Psoas muscle (tissue), 7 donors: ENCODE measurements at regions not wholly inside any gene's neighbourhood (a gene's known extent, or its start where the extent isn't known, plus 50 kb on each side); places are given as distances from the start of the nearest gene placed in this dataset.

Experiments used
- ATAC-seq, 4 donors: fragments of 200-7000 bp; cut with Tn5 transposase; one replicate each; pipeline ENCODE4 v1.9.1; 2020; ENCODE audit warnings: moderate library complexity in 3 of 4, mild to moderate bottlenecking in 2 of 4
- DNase-seq, 2 donors: peaks; one replicate each; pipeline ENCODE4 v3.0.0-alpha.2; 2020
- H3K27ac ChIP-seq: fragments of 200-600 bp; one replicate; pipeline ENCODE4 v1.8.0; 2022
- H3K27me3 ChIP-seq, 3 donors: fragments of 200-600 bp in 1 of 3; one replicate each; pipeline versions ENCODE4 v1.6.1 to v1.8.0; 2013 to 2022; ENCODE audit warnings: low read length in 2 of 3, mild to moderate bottlenecking in 2 of 3, moderate library complexity in 1 of 3; ENCODE audit not compliant: insufficient read depth in 3 of 3
- H3K36me3 ChIP-seq, 2 donors: fragments of 200-600 bp in 1 of 2; one replicate each; pipeline versions ENCODE4 v1.6.1 to v1.8.0; 2013 to 2022; ENCODE audit warnings: low read depth in 1 of 2, mild to moderate bottlenecking in 1 of 2, moderate library complexity in 1 of 2; ENCODE audit not compliant: insufficient read depth in 1 of 2
- H3K4me1 ChIP-seq: fragments of 200-600 bp; one replicate; pipeline ENCODE4 v1.8.0; 2022
- H3K4me3 ChIP-seq: fragments of 200-600 bp; one replicate; pipeline ENCODE4 v1.8.0; 2022; ENCODE audit warnings: mild to moderate bottlenecking
- H3K9me3 ChIP-seq: fragments of 200-600 bp; one replicate; pipeline ENCODE4 v1.8.0; 2022
- WGBS, 3 donors: extraction: QIAGEN DNeasy Blood & Tissue Kit; methylation state at CpG; one replicate each; pipeline versions ENCODE4 v1.1.6 to v1.1.7; 2013; 5-methylcytosine and 5-hydroxymethylcytosine counted together
- intact Hi-C, 2 donors: fragments of 100-400 bp; cut with DNase I; formaldehyde crosslinking; loops; one replicate each; pipeline versions ENCODE4 v1.11.0 to v1.14.2; 2022
- TF ChIP-seq, protein P1 (sequence below): fragments of 200-600 bp; IDR thresholded peaks from one replicate; pipeline ENCODE4 v1.8.0; 2022; ENCODE audit warnings: antibody characterized with exemption
- donor health status: healthy with polysubstance abuse.
- donor health status: DM: no; HTN: no; CAD: no; lungs with moderate emphysema.
- donor health status: Bipolar disorder and iron deficiency.
- donor health status: healthy.
- donor health status: DM: yes; HTN: yes; CAD: no.
- donor health status: DM: no; HTN: no; CAD: no.
- donor health status: DM: yes; HTN: yes; CAD: no.

- Histone ChIP-seq H3K36me3 (no peaks in the 10 kb centered on the region), H3K27me3 (no peaks in the 10 kb centered on the region), H3K27ac (no peak overlapping the region), H3K4me1 (no peaks in the 10 kb centered on the region), H3K9me3 (no peaks in the 10 kb centered on the region), H3K4me3 (no peak overlapping the region)
- TF ChIP-seq, protein P1, sequence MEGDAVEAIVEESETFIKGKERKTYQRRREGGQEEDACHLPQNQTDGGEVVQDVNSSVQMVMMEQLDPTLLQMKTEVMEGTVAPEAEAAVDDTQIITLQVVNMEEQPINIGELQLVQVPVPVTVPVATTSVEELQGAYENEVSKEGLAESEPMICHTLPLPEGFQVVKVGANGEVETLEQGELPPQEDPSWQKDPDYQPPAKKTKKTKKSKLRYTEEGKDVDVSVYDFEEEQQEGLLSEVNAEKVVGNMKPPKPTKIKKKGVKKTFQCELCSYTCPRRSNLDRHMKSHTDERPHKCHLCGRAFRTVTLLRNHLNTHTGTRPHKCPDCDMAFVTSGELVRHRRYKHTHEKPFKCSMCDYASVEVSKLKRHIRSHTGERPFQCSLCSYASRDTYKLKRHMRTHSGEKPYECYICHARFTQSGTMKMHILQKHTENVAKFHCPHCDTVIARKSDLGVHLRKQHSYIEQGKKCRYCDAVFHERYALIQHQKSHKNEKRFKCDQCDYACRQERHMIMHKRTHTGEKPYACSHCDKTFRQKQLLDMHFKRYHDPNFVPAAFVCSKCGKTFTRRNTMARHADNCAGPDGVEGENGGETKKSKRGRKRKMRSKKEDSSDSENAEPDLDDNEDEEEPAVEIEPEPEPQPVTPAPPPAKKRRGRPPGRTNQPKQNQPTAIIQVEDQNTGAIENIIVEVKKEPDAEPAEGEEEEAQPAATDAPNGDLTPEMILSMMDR, result no peak
- DNase-seq (no peak), ATAC-seq (no peak)
- 71 to 75% (median 72%) methylated on average over 4 of the region's 4 CpGs for WGBS, 3 donors
- intact Hi-C loops, result no loop called here
Measured at GRCh38 chr6:137973201-137973600, 106.1 kb downstream of the TNFAIP3 start.

GRCh38 chr6:137975188-137975940 is 108.3 kb downstream of the TNFAIP3 start:
- ATAC-seq, result no peak
- Histone ChIP-seq H3K27me3 (peaks cover 0 to 3% (median 0%) of the 10 kb centered on the region in 3 donors), H3K27ac (no peak overlapping the region), H3K4me3 (no peak overlapping the region), H3K9me3 (no peaks in the 10 kb centered on the region), H3K4me1 (no peaks in the 10 kb centered on the region), H3K36me3 (no peaks in the 10 kb centered on the region)
- intact Hi-C loops, result no loop called here
- DNase-seq, result no peak
- 46 to 56% (median 50%) methylated on average over 6 of the region's 6 CpGs for WGBS, 3 donors
- TF ChIP-seq, protein P1, result peak; percentile 32

GRCh38 chr6:137976430-137976829 is 109.4 kb downstream of the TNFAIP3 start:
- ATAC-seq (no peak), DNase-seq (no peak)
- no peaks in the 10 kb centered on the region for H3K4me1 ChIP-seq
- no peak overlapping the region for H3K4me3 ChIP-seq
- H3K9me3 ChIP-seq, result no peaks in the 10 kb centered on the region
- TF ChIP-seq, protein P1, result no peak
- intact Hi-C loops, result no loop called here
- no peaks in the 10 kb centered on the region for H3K36me3 ChIP-seq
- no peak overlapping the region for H3K27ac ChIP-seq
- peaks cover 0 to 3% (median 0%) of the 10 kb centered on the region in 3 donors for H3K27me3 ChIP-seq

GRCh38 chr6:137977206-137977605 is 110.1 kb downstream of the TNFAIP3 start:
- no peak overlapping the region for H3K27ac ChIP-seq

More at GRCh38 chr6:137977206-137977605, 110.1 kb downstream of the TNFAIP3 start:
- no peak overlapping the region for H3K4me3 ChIP-seq
- no peaks in the 10 kb centered on the region for H3K4me1 ChIP-seq
- H3K27me3 ChIP-seq, result peaks cover 0 to 3% (median 0%) of the 10 kb centered on the region in 3 donors
- H3K9me3 ChIP-seq, result no peaks in the 10 kb centered on the region
- intact Hi-C loops, result no loop called here
- ATAC-seq (no peak), DNase-seq (no peak)
- TF ChIP-seq, protein P1, result no peak
- H3K36me3 ChIP-seq, result no peaks in the 10 kb centered on the region
- 74 to 78% (median 74%) methylated on average over 5 to 6 of the region's 6 CpGs for WGBS, 3 donors
